ENCODE measurements at regions not wholly inside any gene's neighbourhood (a gene's known extent, or its start where the extent isn't known, plus 50 kb on each side); places are given as distances from the start of the nearest gene placed in this dataset.
A peak's percentile ranks its signal among the peaks of the same experiment; 100 is the strongest.

DNA sequence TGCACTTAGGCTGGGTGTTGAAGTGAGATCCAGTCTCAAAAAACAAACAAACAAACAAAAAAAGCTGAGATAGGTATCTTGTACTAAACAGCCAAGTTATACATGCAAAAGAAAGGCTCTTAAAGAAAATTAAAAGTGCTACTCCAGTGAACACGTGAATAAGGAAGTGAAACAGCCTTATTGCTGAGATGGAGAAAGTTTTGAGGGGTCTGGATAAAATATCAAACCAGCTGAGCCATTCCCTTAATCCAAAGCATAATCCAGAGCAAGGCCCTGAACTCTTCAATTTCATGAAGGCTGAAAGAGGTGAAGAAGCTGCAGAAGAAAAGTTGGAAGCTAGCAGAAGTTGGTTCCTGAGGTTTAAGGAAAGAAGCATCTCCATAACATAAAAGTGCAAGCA is 360.5 kb upstream of the DAB1 start:
- DNase-seq (ENCODE audit: insufficient read length, low spot score) (no peak), FAIRE-seq (no peak)
- TF ChIP-seq SPI1 (IDR thresholded peaks at IDR 0.05; ENCODE audit: low read depth, low read length) (peak; percentile 50), POU2F2 (IDR thresholded peaks at IDR 0.05; ENCODE audit: low read depth, low read length) (no peak)

DNA sequence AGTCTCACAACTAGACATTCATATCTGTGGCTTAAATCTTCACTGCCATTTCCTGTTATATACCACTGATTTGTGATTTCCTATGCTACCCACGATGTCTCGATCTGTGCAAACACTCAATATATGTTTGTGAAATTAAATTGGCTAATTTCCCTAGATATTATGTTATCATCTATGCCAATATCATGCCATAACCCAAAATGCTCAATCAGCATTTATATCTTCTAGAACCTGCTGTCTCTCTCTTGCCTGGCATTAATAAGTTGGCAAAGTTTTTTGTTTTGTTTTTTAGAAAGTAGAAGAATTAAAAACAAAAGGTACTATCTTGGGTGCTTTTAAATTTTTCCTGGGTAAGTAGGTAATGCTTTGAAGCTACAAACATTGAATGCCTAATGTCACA is 358.5 kb upstream of the DAB1 start:
- no peak for FAIRE-seq

DNA sequence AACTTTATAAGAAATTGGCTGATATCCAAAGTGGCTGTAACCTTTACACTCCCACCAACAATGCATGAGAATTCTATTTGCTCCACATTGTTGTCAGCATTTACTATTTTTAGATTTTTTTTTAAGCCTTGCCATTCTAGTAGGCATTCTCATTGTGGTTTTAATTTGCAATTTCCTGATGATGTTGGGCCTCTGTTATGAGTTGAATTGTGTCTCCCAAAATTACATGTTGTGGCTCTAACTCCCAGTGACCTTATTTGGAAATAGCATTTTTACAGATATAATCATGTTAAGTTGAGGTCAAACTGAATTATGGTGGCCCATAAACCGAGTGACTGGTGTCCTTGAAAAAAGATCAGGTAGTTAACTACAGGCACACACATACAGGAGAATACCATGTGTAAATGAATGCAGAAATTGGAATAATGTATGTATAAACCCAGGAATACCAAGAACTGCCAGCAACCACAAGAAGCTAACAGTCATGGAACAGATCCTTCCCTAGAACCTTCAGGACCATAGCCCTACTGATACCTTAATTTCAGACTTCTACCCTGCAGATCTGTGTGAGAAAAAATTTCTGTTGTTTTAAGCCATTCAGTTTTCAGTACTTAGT is 348.8 kb upstream of the DAB1 start:
- no peak for DNase-seq (ENCODE audit: insufficient read length, low spot score)
- TF ChIP-seq PAX5 (IDR thresholded peaks at IDR 0.05; ENCODE audit: insufficient read depth, low read length, severe bottlenecking): no peak
- no peak for TF ChIP-seq SPI1 (IDR thresholded peaks at IDR 0.05; ENCODE audit: low read depth, low read length)
- TF ChIP-seq POU2F2 (IDR thresholded peaks at IDR 0.05; ENCODE audit: low read depth, low read length): no peak
- no peak for TF ChIP-seq TAF1 (IDR thresholded peaks at IDR 0.05; ENCODE audit: low read depth, low read length)
- TF ChIP-seq POLR2A (IDR thresholded peaks at IDR 0.05; ENCODE audit: low read depth, low read length): no peak
- TF ChIP-seq POLR2AphosphoS5 (IDR thresholded peaks at IDR 0.05; ENCODE audit: low read depth, low read length): no peak
- no peak for FAIRE-seq

More for the DNA sequence above, 358.5 kb upstream of the DAB1 start:
- TF ChIP-seq POLR2AphosphoS5 (IDR thresholded peaks at IDR 0.05; ENCODE audit: low read depth, low read length) (no peak), POLR2A (IDR thresholded peaks at IDR 0.05; ENCODE audit: low read depth, low read length) (no peak), TAF1 (IDR thresholded peaks at IDR 0.05; ENCODE audit: low read depth, low read length) (no peak), POU2F2 (IDR thresholded peaks at IDR 0.05; ENCODE audit: low read depth, low read length) (no peak), PAX5 (IDR thresholded peaks at IDR 0.05; ENCODE audit: insufficient read depth, low read length, severe bottlenecking) (no peak), SPI1 (IDR thresholded peaks at IDR 0.05; ENCODE audit: low read depth, low read length) (no peak)
- no peak for DNase-seq (ENCODE audit: insufficient read length, low spot score)

GRCh38 chr1:57770772-57771171 is 346.9 kb upstream of the DAB1 start:
- DNase-seq (ENCODE audit: insufficient read length, low spot score) (no peak), FAIRE-seq (no peak)
- TF ChIP-seq PAX5 (IDR thresholded peaks at IDR 0.05; ENCODE audit: insufficient read depth, low read length, severe bottlenecking) (no peak), POLR2AphosphoS5 (IDR thresholded peaks at IDR 0.05; ENCODE audit: low read depth, low read length) (no peak), POU2F2 (IDR thresholded peaks at IDR 0.05; ENCODE audit: low read depth, low read length) (no peak), TAF1 (IDR thresholded peaks at IDR 0.05; ENCODE audit: low read depth, low read length) (no peak), POLR2A (IDR thresholded peaks at IDR 0.05; ENCODE audit: low read depth, low read length) (no peak), SPI1 (IDR thresholded peaks at IDR 0.05; ENCODE audit: low read depth, low read length) (no peak)

- TF ChIP-seq POLR2AphosphoS5 (IDR thresholded peaks at IDR 0.05; ENCODE audit: low read depth, low read length): no peak
- no peak for TF ChIP-seq POU2F2 (IDR thresholded peaks at IDR 0.05; ENCODE audit: low read depth, low read length)
- no peak for TF ChIP-seq PAX5 (IDR thresholded peaks at IDR 0.05; ENCODE audit: insufficient read depth, low read length, severe bottlenecking)
- no peak for TF ChIP-seq TAF1 (IDR thresholded peaks at IDR 0.05; ENCODE audit: low read depth, low read length)
- no peak for TF ChIP-seq POLR2A (IDR thresholded peaks at IDR 0.05; ENCODE audit: low read depth, low read length)
- no peak for TF ChIP-seq SPI1 (IDR thresholded peaks at IDR 0.05; ENCODE audit: low read depth, low read length)
- FAIRE-seq: no peak
Observed at GRCh38 chr1:57770236-57770635, 346.4 kb upstream of the DAB1 start.

GRCh38 chr1:57761628-57762027 is 337.8 kb upstream of the DAB1 start:
- DNase-seq (ENCODE audit: insufficient read length, low spot score) (no peak), FAIRE-seq (no peak)
- no peak for TF ChIP-seq POU2F2 (IDR thresholded peaks at IDR 0.05; ENCODE audit: low read depth, low read length)
- no peak for TF ChIP-seq POLR2AphosphoS5 (IDR thresholded peaks at IDR 0.05; ENCODE audit: low read depth, low read length)
- no peak for TF ChIP-seq POLR2A (IDR thresholded peaks at IDR 0.05; ENCODE audit: low read depth, low read length)
- no peak for TF ChIP-seq SPI1 (IDR thresholded peaks at IDR 0.05; ENCODE audit: low read depth, low read length)
- TF ChIP-seq TAF1 (IDR thresholded peaks at IDR 0.05; ENCODE audit: low read depth, low read length): no peak
- no peak for TF ChIP-seq PAX5 (IDR thresholded peaks at IDR 0.05; ENCODE audit: insufficient read depth, low read length, severe bottlenecking)

More at GRCh38 chr1:57770236-57770635, 346.4 kb upstream of the DAB1 start:
- DNase-seq (ENCODE audit: insufficient read length, low spot score): no peak

DNA sequence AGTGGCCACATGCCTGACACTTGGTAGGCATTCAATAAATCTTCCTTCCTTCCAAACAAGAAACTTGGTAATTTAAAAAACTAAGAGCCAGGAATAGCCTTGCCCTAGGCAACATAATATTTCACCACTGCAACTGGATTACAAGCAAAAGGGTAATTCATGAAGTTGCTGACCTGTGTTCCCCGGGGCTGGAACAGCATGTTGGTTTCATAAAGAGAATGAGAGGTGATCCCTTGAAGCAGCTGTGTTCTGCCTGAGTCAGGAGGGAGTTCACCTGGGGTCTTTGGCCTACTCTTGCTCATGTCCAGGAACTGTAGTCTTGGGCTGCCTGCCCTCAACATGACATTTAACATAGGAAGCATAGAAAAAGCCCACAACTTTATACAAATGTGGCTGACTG is 329.0 kb upstream of the DAB1 start:
- no peak for FAIRE-seq

DNA sequence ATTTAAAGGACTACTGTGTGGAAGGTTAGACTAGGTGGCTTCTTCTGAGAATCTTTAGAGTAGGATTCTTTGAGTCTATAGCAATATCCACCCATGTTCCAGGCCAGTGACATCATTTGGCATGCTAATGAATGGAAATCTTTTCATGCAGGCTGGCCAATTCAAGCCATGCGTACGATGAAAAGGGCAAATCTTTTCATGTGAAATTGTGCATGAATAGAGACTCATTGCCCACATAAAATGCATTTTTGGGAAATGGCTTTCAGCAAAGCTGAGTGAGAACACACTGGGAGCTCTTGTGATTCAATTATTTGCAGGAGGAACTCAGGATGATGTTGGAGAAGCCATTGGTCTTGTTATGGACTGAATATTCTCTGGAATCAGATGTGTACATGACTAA is 324.9 kb upstream of the DAB1 start:
- DNase-seq (ENCODE audit: insufficient read length, low spot score) (no peak), FAIRE-seq (no peak)
- no peak for TF ChIP-seq POU2F2 (IDR thresholded peaks at IDR 0.05; ENCODE audit: low read depth, low read length)
- TF ChIP-seq POLR2A (IDR thresholded peaks at IDR 0.05; ENCODE audit: low read depth, low read length): no peak
- no peak for TF ChIP-seq SPI1 (IDR thresholded peaks at IDR 0.05; ENCODE audit: low read depth, low read length)
- no peak for TF ChIP-seq POLR2AphosphoS5 (IDR thresholded peaks at IDR 0.05; ENCODE audit: low read depth, low read length)

More for the DNA sequence above, 329.0 kb upstream of the DAB1 start:
- DNase-seq (ENCODE audit: insufficient read length, low spot score): no peak
- TF ChIP-seq PAX5 (IDR thresholded peaks at IDR 0.05; ENCODE audit: insufficient read depth, low read length, severe bottlenecking) (no peak), POU2F2 (IDR thresholded peaks at IDR 0.05; ENCODE audit: low read depth, low read length) (no peak), TAF1 (IDR thresholded peaks at IDR 0.05; ENCODE audit: low read depth, low read length) (no peak)

GRCh38 chr1:57747818-57748217 is 324.0 kb upstream of the DAB1 start:
- TF ChIP-seq TAF1 (IDR thresholded peaks at IDR 0.05; ENCODE audit: low read depth, low read length): no peak
- TF ChIP-seq POLR2AphosphoS5 (IDR thresholded peaks at IDR 0.05; ENCODE audit: low read depth, low read length): no peak
- TF ChIP-seq SPI1 (IDR thresholded peaks at IDR 0.05; ENCODE audit: low read depth, low read length): no peak
- no peak for TF ChIP-seq POU2F2 (IDR thresholded peaks at IDR 0.05; ENCODE audit: low read depth, low read length)
- FAIRE-seq (no peak), DNase-seq (ENCODE audit: insufficient read length, low spot score) (no peak)

DNA sequence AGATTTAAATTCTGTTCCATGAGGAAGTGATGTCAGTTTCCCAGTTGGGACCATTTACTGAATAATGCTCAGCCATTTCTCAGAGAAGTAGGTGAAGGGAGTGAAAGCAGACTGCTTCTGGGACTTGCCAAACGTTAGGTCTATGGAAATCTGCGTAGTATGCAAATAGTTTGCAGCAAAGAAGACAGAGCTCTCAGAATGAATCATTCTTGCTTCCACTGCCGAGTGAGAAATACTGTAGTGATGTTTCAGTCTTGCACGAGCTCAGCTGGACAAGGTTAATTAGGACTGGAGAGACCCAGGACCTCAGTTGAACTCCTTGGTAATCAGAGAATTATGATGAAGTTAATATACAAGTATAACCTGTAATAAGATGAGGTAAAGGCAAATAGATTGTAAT is 317.7 kb upstream of the DAB1 start:
- TF ChIP-seq TAF1 (IDR thresholded peaks at IDR 0.05; ENCODE audit: low read depth, low read length) (no peak), POLR2A (IDR thresholded peaks at IDR 0.05; ENCODE audit: low read depth, low read length) (no peak), SPI1 (IDR thresholded peaks at IDR 0.05; ENCODE audit: low read depth, low read length) (no peak), PAX5 (IDR thresholded peaks at IDR 0.05; ENCODE audit: insufficient read depth, low read length, severe bottlenecking) (no peak), POLR2AphosphoS5 (IDR thresholded peaks at IDR 0.05; ENCODE audit: low read depth, low read length) (no peak), POU2F2 (IDR thresholded peaks at IDR 0.05; ENCODE audit: low read depth, low read length) (peak; percentile 63)
- FAIRE-seq (peak; percentile 38), DNase-seq (ENCODE audit: insufficient read length, low spot score) (peak; percentile 14)
